ENCODE measurements at regions not wholly inside any gene's neighbourhood (a gene's known extent, or its start where the extent isn't known, plus 50 kb on each side); places are given as distances from the start of the nearest gene placed in this dataset.

DNA sequence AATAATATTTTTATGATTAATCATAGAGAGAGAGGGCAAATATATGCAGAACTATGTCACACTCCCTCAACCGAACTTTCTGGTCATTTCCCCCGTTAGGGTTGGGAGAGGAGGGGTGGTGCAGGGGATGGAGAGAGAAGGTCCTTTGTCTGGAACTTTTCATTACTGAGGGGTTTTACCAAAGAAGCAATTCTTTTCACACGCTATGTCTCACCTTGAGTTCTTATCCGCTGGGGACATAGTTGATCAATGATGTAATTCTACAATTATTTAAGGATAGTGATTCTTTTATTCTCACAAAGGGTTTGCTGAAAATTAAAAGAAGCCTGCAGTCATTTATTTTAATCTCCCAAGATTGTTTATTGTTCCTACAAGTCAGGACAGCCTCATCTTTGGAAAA, 98.3 kb upstream of the RUNX1 start:
- H3K36me3 Mint-ChIP-seq (ENCODE audit: low read depth), result peaks cover 6% of the 10 kb centered on the region
- peaks cover 7% of the 10 kb centered on the region for H3K9me3 Mint-ChIP-seq

DNA sequence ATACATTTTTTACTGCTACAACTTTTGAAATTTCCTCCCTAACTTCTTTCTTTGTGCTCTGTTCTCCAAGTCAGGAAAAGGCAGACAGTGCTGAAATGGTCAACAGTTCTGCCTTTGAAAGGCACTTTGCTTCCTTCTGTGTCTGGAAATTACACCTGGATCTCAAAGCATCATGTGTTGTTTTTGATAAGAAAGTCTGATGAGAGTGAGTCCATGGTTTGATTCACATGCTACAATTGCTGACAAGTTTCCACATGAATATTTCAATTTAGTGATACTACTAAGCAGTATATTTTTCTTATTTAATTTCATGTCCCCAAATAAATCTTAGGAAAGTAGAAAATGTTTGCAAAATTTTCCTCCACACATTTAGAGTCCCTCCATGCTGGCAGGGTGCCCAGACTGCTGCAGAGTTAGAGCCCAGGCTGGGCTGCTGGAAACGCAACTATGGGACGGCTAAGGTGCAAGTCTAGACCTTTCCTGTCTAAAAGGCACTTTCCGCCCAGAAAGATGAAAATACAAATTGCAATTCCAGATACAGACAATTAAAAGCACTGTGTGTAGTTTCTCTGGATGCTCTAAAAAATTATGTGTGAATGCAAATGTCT, 96.6 kb upstream of the RUNX1 start:
- no peaks in the 10 kb centered on the region for H3K27me3 Mint-ChIP-seq (ENCODE audit: low read depth)
- peaks cover 6% of the 10 kb centered on the region for H3K36me3 Mint-ChIP-seq (ENCODE audit: low read depth)
- peaks cover 18% of the 10 kb centered on the region for H3K4me1 Mint-ChIP-seq
- TF ChIP-seq, protein P1, sequence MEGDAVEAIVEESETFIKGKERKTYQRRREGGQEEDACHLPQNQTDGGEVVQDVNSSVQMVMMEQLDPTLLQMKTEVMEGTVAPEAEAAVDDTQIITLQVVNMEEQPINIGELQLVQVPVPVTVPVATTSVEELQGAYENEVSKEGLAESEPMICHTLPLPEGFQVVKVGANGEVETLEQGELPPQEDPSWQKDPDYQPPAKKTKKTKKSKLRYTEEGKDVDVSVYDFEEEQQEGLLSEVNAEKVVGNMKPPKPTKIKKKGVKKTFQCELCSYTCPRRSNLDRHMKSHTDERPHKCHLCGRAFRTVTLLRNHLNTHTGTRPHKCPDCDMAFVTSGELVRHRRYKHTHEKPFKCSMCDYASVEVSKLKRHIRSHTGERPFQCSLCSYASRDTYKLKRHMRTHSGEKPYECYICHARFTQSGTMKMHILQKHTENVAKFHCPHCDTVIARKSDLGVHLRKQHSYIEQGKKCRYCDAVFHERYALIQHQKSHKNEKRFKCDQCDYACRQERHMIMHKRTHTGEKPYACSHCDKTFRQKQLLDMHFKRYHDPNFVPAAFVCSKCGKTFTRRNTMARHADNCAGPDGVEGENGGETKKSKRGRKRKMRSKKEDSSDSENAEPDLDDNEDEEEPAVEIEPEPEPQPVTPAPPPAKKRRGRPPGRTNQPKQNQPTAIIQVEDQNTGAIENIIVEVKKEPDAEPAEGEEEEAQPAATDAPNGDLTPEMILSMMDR (conservative IDR thresholded peaks at IDR 0.05), result no peak
- peaks cover 5% of the 10 kb centered on the region for H3K9me3 Mint-ChIP-seq
- H3K27ac Mint-ChIP-seq (ENCODE audit: unreplicated experiment), result no peak overlapping the region
- no peak for DNase-seq (ENCODE audit: low read depth, low spot score)
- no peak overlapping the region for H3K4me3 Mint-ChIP-seq

More for the DNA sequence above, 98.3 kb upstream of the RUNX1 start:
- H3K4me3 Mint-ChIP-seq, result no peak overlapping the region
- no peak for DNase-seq (ENCODE audit: low read depth, low spot score)
- H3K27me3 Mint-ChIP-seq (ENCODE audit: low read depth), result no peaks in the 10 kb centered on the region
- H3K27ac Mint-ChIP-seq (ENCODE audit: unreplicated experiment), result no peak overlapping the region
- TF ChIP-seq, protein P1 (conservative IDR thresholded peaks at IDR 0.05), result no peak
- peaks cover 27% of the 10 kb centered on the region for H3K4me1 Mint-ChIP-seq

DNA sequence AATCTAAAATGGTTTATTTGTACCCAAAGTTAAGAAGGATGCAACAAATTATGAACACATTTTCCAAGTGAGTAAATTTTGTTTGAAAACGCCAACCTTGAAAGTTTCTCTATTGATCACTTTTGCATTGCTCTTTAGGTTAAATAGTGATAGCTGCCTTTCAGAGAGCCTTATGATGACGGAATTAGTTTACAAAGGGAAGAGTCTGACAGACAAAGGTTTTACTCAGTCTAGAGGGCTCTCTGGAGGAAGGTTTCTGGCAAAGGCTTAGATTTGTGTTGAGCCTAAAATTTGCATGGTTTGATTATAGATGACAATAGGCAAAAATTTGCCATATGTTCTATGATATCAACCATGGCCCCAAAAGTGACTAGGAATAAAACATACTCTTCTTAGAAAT, 95.9 kb upstream of the RUNX1 start:
- TF ChIP-seq, protein P1 (conservative IDR thresholded peaks at IDR 0.05), result no peak
- H3K9me3 Mint-ChIP-seq, result no peaks in the 10 kb centered on the region
- H3K27ac Mint-ChIP-seq (ENCODE audit: unreplicated experiment), result no peak overlapping the region
- no peak for DNase-seq (ENCODE audit: low read depth, low spot score)
- no peaks in the 10 kb centered on the region for H3K27me3 Mint-ChIP-seq (ENCODE audit: low read depth)
- H3K4me3 Mint-ChIP-seq, result no peak overlapping the region
- H3K4me1 Mint-ChIP-seq, result peaks cover 11% of the 10 kb centered on the region
- H3K36me3 Mint-ChIP-seq (ENCODE audit: low read depth), result peaks cover 1% of the 10 kb centered on the region

- H3K27ac Mint-ChIP-seq (ENCODE audit: unreplicated experiment), result no peak overlapping the region
- peaks cover 14% of the 10 kb centered on the region for H3K4me1 Mint-ChIP-seq
- TF ChIP-seq, protein P1 (conservative IDR thresholded peaks at IDR 0.05), result no peak
- no peaks in the 10 kb centered on the region for H3K36me3 Mint-ChIP-seq (ENCODE audit: low read depth)
- no peak for DNase-seq (ENCODE audit: low read depth, low spot score)
- H3K27me3 Mint-ChIP-seq (ENCODE audit: low read depth), result no peaks in the 10 kb centered on the region
- H3K4me3 Mint-ChIP-seq, result no peak overlapping the region
- no peaks in the 10 kb centered on the region for H3K9me3 Mint-ChIP-seq
Observed at GRCh38 chr21:35142036-35142815, 93.1 kb upstream of the RUNX1 start.

DNA sequence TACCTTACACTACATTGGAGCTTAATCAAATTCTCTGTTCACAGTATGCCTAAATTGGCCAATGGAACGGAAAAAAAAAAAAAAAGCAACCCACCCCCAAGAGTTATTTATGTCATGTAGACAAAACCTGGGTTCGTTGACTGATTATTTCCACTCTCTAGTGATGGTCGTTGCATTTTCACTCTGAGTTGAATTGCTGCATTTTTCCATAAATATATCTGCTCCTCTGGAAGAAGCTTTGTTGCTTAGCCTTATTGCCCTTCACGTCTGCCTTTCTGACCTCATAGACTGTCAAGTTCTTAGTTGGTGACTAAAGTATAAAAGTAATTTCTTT, 90.2 kb upstream of the RUNX1 start:
- H3K9me3 Mint-ChIP-seq, result no peaks in the 10 kb centered on the region
- TF ChIP-seq, protein P1 (conservative IDR thresholded peaks at IDR 0.05), result no peak
- H3K27ac Mint-ChIP-seq (ENCODE audit: unreplicated experiment), result no peak overlapping the region
- H3K27me3 Mint-ChIP-seq (ENCODE audit: low read depth), result no peaks in the 10 kb centered on the region
- peaks cover 11% of the 10 kb centered on the region for H3K4me1 Mint-ChIP-seq
- no peaks in the 10 kb centered on the region for H3K36me3 Mint-ChIP-seq (ENCODE audit: low read depth)
- DNase-seq (ENCODE audit: low read depth, low spot score), result no peak
- H3K4me3 Mint-ChIP-seq, result no peak overlapping the region
